ENCODE measurements at regions not wholly inside any gene's neighbourhood (a gene's known extent, or its start where the extent isn't known, plus 50 kb on each side); places are given as distances from the start of the nearest gene placed in this dataset.

GRCh38 chr12:129959889-129960288 is 56.1 kb upstream of the TMEM132D start:
- Histone ChIP-seq H3K4me3 (ENCODE audit: low read length) (no peak overlapping the region), H3K4me1 (ENCODE audit: control insufficient read depth, insufficient read depth, low read length) (no peaks in the 10 kb centered on the region), H3K27me3 (ENCODE audit: control insufficient read depth, insufficient read depth, low read length) (no peaks in the 10 kb centered on the region), H3K4me2 (ENCODE audit: low read length) (no peak overlapping the region), H3K9ac (ENCODE audit: low read depth, low read length) (no peak overlapping the region), H3K36me3 (ENCODE audit: insufficient read depth, low read length) (no peaks in the 10 kb centered on the region), H3K9me3 (replicated peaks; ENCODE audit: low read length) (peaks cover 5% of the 10 kb centered on the region)

GRCh38 chr12:129961091-129961490 is 57.3 kb upstream of the TMEM132D start:
- peaks cover 5% of the 10 kb centered on the region for H3K9me3 ChIP-seq (replicated peaks; ENCODE audit: low read length)
- H3K36me3 ChIP-seq (ENCODE audit: insufficient read depth, low read length): no peaks in the 10 kb centered on the region
- H3K4me2 ChIP-seq (ENCODE audit: low read length): no peak overlapping the region
- no peak overlapping the region for H3K9ac ChIP-seq (ENCODE audit: low read depth, low read length)
- H3K27me3 ChIP-seq (ENCODE audit: control insufficient read depth, insufficient read depth, low read length): no peaks in the 10 kb centered on the region
- H3K4me3 ChIP-seq (ENCODE audit: low read length): no peak overlapping the region
- no peaks in the 10 kb centered on the region for H3K4me1 ChIP-seq (ENCODE audit: control insufficient read depth, insufficient read depth, low read length)

GRCh38 chr12:129961856-129962255 is 58.0 kb upstream of the TMEM132D start:
- no peaks in the 10 kb centered on the region for H3K4me1 ChIP-seq (ENCODE audit: control insufficient read depth, insufficient read depth, low read length)
- H3K27me3 ChIP-seq (ENCODE audit: control insufficient read depth, insufficient read depth, low read length): no peaks in the 10 kb centered on the region
- H3K9me3 ChIP-seq (replicated peaks; ENCODE audit: low read length): peaks cover 5% of the 10 kb centered on the region
- H3K4me2 ChIP-seq (ENCODE audit: low read length): no peak overlapping the region
- no peak overlapping the region for H3K4me3 ChIP-seq (ENCODE audit: low read length)
- no peaks in the 10 kb centered on the region for H3K36me3 ChIP-seq (ENCODE audit: insufficient read depth, low read length)
- H3K9ac ChIP-seq (ENCODE audit: low read depth, low read length): no peak overlapping the region

GRCh38 chr12:129964300-129964699 is 60.5 kb upstream of the TMEM132D start:
- Histone ChIP-seq H3K4me3 (ENCODE audit: low read length) (no peak overlapping the region), H3K27me3 (ENCODE audit: control insufficient read depth, insufficient read depth, low read length) (no peaks in the 10 kb centered on the region), H3K9me3 (replicated peaks; ENCODE audit: low read length) (peaks cover 9% of the 10 kb centered on the region), H3K4me1 (ENCODE audit: control insufficient read depth, insufficient read depth, low read length) (no peaks in the 10 kb centered on the region), H3K36me3 (ENCODE audit: insufficient read depth, low read length) (no peaks in the 10 kb centered on the region), H3K9ac (ENCODE audit: low read depth, low read length) (no peak overlapping the region), H3K4me2 (ENCODE audit: low read length) (no peak overlapping the region)

- no peak overlapping the region for H3K9ac ChIP-seq (ENCODE audit: low read depth, low read length)
- H3K9me3 ChIP-seq (replicated peaks; ENCODE audit: low read length): peaks cover 9% of the 10 kb centered on the region
- no peaks in the 10 kb centered on the region for H3K27me3 ChIP-seq (ENCODE audit: control insufficient read depth, insufficient read depth, low read length)
- H3K4me3 ChIP-seq (ENCODE audit: low read length): no peak overlapping the region
- H3K4me1 ChIP-seq (ENCODE audit: control insufficient read depth, insufficient read depth, low read length): no peaks in the 10 kb centered on the region
- no peak overlapping the region for H3K4me2 ChIP-seq (ENCODE audit: low read length)
- no peaks in the 10 kb centered on the region for H3K36me3 ChIP-seq (ENCODE audit: insufficient read depth, low read length)
Observed at GRCh38 chr12:129964826-129965457, 61.1 kb upstream of the TMEM132D start.

- H3K36me3 ChIP-seq (ENCODE audit: insufficient read depth, low read length): no peaks in the 10 kb centered on the region
Observed at GRCh38 chr12:129966146-129966995, 62.5 kb upstream of the TMEM132D start.

GRCh38 chr12:129971721-129972120 is 67.9 kb upstream of the TMEM132D start:
- Histone ChIP-seq H3K4me1 (ENCODE audit: control insufficient read depth, insufficient read depth, low read length) (no peaks in the 10 kb centered on the region), H3K4me3 (ENCODE audit: low read length) (no peak overlapping the region), H3K4me2 (ENCODE audit: low read length) (no peak overlapping the region), H3K27me3 (ENCODE audit: control insufficient read depth, insufficient read depth, low read length) (no peaks in the 10 kb centered on the region), H3K36me3 (ENCODE audit: insufficient read depth, low read length) (no peaks in the 10 kb centered on the region), H3K9ac (ENCODE audit: low read depth, low read length) (no peak overlapping the region), H3K9me3 (replicated peaks; ENCODE audit: low read length) (peaks cover 4% of the 10 kb centered on the region)

More at GRCh38 chr12:129966146-129966995, 62.5 kb upstream of the TMEM132D start:
- H3K4me1 ChIP-seq (ENCODE audit: control insufficient read depth, insufficient read depth, low read length): no peaks in the 10 kb centered on the region
- H3K9ac ChIP-seq (ENCODE audit: low read depth, low read length): no peak overlapping the region
- no peak overlapping the region for H3K4me2 ChIP-seq (ENCODE audit: low read length)
- H3K9me3 ChIP-seq (replicated peaks; ENCODE audit: low read length): peaks cover 9% of the 10 kb centered on the region
- no peak overlapping the region for H3K4me3 ChIP-seq (ENCODE audit: low read length)
- no peaks in the 10 kb centered on the region for H3K27me3 ChIP-seq (ENCODE audit: control insufficient read depth, insufficient read depth, low read length)

- Histone ChIP-seq H3K4me3 (ENCODE audit: low read length) (no peak overlapping the region), H3K9me3 (replicated peaks; ENCODE audit: low read length) (peaks cover 4% of the 10 kb centered on the region), H3K27me3 (ENCODE audit: control insufficient read depth, insufficient read depth, low read length) (no peaks in the 10 kb centered on the region), H3K4me1 (ENCODE audit: control insufficient read depth, insufficient read depth, low read length) (no peaks in the 10 kb centered on the region), H3K9ac (ENCODE audit: low read depth, low read length) (no peak overlapping the region), H3K36me3 (ENCODE audit: insufficient read depth, low read length) (no peaks in the 10 kb centered on the region), H3K4me2 (ENCODE audit: low read length) (no peak overlapping the region)
Observed at GRCh38 chr12:129973236-129973961, 69.6 kb upstream of the TMEM132D start.

- Histone ChIP-seq H3K9ac (ENCODE audit: low read depth, low read length) (no peak overlapping the region), H3K4me3 (ENCODE audit: low read length) (no peak overlapping the region), H3K27me3 (ENCODE audit: control insufficient read depth, insufficient read depth, low read length) (no peaks in the 10 kb centered on the region), H3K9me3 (replicated peaks; ENCODE audit: low read length) (peaks cover 4% of the 10 kb centered on the region), H3K4me1 (ENCODE audit: control insufficient read depth, insufficient read depth, low read length) (no peaks in the 10 kb centered on the region), H3K36me3 (ENCODE audit: insufficient read depth, low read length) (no peaks in the 10 kb centered on the region), H3K4me2 (ENCODE audit: low read length) (no peak overlapping the region)
Observed at GRCh38 chr12:129984106-129984505, 80.3 kb upstream of the TMEM132D start.

- Histone ChIP-seq H3K4me3 (ENCODE audit: low read length) (no peak overlapping the region), H3K36me3 (ENCODE audit: insufficient read depth, low read length) (no peaks in the 10 kb centered on the region), H3K9ac (ENCODE audit: low read depth, low read length) (no peak overlapping the region), H3K4me2 (ENCODE audit: low read length) (no peak overlapping the region), H3K4me1 (ENCODE audit: control insufficient read depth, insufficient read depth, low read length) (no peaks in the 10 kb centered on the region), H3K9me3 (replicated peaks; ENCODE audit: low read length) (no peaks in the 10 kb centered on the region), H3K27me3 (ENCODE audit: control insufficient read depth, insufficient read depth, low read length) (no peaks in the 10 kb centered on the region)
Observed at GRCh38 chr12:129987841-129988240, 84.0 kb upstream of the TMEM132D start.

GRCh38 chr12:129994634-129995033 is 90.8 kb upstream of the TMEM132D start:
- no peak overlapping the region for H3K4me2 ChIP-seq (ENCODE audit: low read length)
- no peaks in the 10 kb centered on the region for H3K27me3 ChIP-seq (ENCODE audit: control insufficient read depth, insufficient read depth, low read length)
- H3K9ac ChIP-seq (ENCODE audit: low read depth, low read length): no peak overlapping the region
- H3K9me3 ChIP-seq (replicated peaks; ENCODE audit: low read length): no peaks in the 10 kb centered on the region
- no peak overlapping the region for H3K4me3 ChIP-seq (ENCODE audit: low read length)
- H3K4me1 ChIP-seq (ENCODE audit: control insufficient read depth, insufficient read depth, low read length): no peaks in the 10 kb centered on the region
- H3K36me3 ChIP-seq (ENCODE audit: insufficient read depth, low read length): no peaks in the 10 kb centered on the region

All from skeletal muscle satellite cell (primary cell).